HEK293 (cell line): ENCODE measurements at regions not wholly inside any gene's neighbourhood (a gene's known extent, or its start where the extent isn't known, plus 50 kb on each side); places are given as distances from the start of the nearest gene placed in this dataset.

Experiments used
- ZNF112 ChIP-seq: fragments of 450-650 bp; formaldehyde crosslinking; IDR thresholded peaks from 2 replicates; pipeline ENCODE4 v1.5.0; 2017; ENCODE audit warnings: missing biosample characterization, missing genetic modification characterization
- ZNF837 ChIP-seq: fragments of 450-650 bp; formaldehyde crosslinking; IDR thresholded peaks from 2 replicates; pipeline ENCODE4 v1.5.1; 2016; ENCODE audit warnings: missing biosample characterization, missing genetic modification characterization
- TF ChIP-seq, protein P1 (sequence below): fragments of 450-650 bp; formaldehyde crosslinking; IDR thresholded peaks from 2 replicates; pipeline ENCODE4 v1.5.1; 2016; ENCODE audit warnings: missing biosample characterization, missing genetic modification characterization
- TF ChIP-seq, protein P2 (sequence below): fragments of 450-650 bp; formaldehyde crosslinking; conservative IDR thresholded peaks from 2 replicates; pipeline ENCODE4 v1.5.1; 2016; ENCODE audit warnings: low read depth, missing biosample characterization, missing genetic modification characterization

DNA sequence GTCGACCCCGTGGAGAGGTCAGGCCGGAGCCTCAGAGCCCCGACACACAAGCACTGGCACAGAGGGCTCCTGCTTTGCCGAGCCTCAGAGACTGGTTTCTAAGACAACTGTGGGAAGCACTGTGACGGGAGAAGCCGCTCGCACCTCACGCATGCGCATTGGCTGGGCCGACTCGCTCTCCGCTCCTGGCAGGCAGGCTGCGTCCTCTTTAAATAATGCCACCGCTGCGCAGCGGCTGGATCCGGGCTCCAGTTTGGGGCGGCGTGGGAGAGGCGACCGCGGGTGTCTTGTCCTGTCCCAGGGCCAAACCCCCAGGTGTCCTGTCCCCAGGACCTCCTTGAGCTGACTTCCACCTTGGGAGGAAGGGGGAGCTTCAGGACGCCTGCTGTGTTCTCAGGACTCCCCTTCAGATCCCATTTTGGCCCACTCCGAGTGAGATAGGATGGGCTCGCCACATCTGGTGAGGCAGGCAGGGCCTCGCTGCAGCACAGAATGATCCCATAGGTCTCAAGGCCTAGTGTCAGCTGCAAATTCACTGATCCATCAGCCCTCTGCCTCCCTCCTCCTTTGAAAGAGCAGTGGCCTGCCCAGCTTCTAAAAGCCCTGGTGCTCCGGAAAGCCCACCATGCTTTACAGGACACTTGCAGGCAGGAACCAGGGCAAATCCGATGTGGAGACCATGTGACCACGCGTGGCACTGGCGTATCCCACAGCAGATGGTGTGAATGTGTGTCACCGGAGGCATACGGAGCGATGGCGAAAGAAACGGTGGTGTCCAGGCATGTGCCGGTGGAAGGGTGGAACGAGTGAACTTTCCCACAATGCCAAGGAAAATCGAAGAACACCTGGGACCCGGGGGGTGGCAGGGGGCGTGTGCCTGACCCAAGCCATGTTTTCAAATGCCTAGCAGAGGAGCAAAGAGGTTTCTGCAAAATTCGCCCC is 169.3 kb upstream of the ZNF337 start:
- TF ChIP-seq, protein P1, sequence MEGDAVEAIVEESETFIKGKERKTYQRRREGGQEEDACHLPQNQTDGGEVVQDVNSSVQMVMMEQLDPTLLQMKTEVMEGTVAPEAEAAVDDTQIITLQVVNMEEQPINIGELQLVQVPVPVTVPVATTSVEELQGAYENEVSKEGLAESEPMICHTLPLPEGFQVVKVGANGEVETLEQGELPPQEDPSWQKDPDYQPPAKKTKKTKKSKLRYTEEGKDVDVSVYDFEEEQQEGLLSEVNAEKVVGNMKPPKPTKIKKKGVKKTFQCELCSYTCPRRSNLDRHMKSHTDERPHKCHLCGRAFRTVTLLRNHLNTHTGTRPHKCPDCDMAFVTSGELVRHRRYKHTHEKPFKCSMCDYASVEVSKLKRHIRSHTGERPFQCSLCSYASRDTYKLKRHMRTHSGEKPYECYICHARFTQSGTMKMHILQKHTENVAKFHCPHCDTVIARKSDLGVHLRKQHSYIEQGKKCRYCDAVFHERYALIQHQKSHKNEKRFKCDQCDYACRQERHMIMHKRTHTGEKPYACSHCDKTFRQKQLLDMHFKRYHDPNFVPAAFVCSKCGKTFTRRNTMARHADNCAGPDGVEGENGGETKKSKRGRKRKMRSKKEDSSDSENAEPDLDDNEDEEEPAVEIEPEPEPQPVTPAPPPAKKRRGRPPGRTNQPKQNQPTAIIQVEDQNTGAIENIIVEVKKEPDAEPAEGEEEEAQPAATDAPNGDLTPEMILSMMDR, result no peak
- TF ChIP-seq ZNF837 (no peak), ZNF112 (tag by site-specific recombination) (no peak)
- TF ChIP-seq, protein P2, sequence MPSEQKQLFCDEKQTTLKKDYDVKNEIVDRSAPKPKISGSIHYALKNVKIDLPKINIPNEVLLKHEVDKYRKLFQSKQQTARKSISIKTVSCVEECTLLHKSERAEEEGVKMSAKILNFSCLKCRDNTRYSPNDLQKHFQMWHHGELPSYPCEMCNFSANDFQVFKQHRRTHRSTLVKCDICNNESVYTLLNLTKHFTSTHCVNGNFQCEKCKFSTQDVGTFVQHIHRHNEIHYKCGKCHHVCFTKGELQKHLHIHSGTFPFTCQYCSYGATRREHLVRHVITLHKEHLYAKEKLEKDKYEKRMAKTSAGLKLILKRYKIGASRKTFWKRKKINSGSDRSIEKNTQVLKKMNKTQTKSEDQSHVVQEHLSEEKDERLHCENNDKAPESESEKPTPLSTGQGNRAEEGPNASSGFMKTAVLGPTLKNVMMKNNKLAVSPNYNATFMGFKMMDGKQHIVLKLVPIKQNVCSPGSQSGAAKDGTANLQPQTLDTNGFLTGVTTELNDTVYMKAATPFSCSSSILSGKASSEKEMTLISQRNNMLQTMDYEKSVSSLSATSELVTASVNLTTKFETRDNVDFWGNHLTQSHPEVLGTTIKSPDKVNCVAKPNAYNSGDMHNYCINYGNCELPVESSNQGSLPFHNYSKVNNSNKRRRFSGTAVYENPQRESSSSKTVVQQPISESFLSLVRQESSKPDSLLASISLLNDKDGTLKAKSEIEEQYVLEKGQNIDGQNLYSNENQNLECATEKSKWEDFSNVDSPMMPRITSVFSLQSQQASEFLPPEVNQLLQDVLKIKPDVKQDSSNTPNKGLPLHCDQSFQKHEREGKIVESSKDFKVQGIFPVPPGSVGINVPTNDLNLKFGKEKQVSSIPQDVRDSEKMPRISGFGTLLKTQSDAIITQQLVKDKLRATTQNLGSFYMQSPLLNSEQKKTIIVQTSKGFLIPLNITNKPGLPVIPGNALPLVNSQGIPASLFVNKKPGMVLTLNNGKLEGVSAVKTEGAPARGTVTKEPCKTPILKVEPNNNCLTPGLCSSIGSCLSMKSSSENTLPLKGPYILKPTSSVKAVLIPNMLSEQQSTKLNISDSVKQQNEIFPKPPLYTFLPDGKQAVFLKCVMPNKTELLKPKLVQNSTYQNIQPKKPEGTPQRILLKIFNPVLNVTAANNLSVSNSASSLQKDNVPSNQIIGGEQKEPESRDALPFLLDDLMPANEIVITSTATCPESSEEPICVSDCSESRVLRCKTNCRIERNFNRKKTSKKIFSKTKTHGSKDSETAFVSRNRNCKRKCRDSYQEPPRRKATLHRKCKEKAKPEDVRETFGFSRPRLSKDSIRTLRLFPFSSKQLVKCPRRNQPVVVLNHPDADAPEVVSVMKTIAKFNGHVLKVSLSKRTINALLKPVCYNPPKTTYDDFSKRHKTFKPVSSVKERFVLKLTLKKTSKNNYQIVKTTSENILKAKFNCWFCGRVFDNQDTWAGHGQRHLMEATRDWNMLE (tag by site-specific recombination), result no peak
